GM21381 (cell line): ENCODE measurements at regions not wholly inside any gene's neighbourhood (a gene's known extent, or its start where the extent isn't known, plus 50 kb on each side); places are given as distances from the start of the nearest gene placed in this dataset.

Source experiments
- ATAC-seq: cut with Tn5 transposase; IDR thresholded peaks from one replicate; pipeline ENCODE4 v1.9.1; 2021; ENCODE audit warnings: mild to moderate bottlenecking, moderate library complexity; ENCODE audit not compliant: unreplicated experiment

DNA sequence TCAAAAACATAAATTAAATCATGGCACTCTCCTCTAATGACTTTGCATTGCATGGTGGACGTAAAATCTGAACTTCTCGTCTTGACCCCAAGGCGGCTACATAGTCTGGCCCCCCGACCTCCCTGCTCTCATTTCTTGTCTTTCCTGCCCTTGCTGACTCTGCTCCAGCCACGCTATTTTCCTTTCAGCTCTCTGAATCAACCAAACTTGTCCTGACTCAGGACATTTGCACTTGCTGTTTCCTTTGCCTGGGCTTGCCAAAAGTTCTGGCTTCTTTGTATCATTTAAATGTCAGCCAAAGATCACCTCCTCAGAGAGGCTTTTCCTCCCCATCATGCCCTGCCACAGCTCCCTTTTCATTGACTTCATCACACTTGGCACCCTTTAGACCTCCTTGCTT, 107.7 kb upstream of the NFE2L3 start:
- no peak for ATAC-seq

DNA sequence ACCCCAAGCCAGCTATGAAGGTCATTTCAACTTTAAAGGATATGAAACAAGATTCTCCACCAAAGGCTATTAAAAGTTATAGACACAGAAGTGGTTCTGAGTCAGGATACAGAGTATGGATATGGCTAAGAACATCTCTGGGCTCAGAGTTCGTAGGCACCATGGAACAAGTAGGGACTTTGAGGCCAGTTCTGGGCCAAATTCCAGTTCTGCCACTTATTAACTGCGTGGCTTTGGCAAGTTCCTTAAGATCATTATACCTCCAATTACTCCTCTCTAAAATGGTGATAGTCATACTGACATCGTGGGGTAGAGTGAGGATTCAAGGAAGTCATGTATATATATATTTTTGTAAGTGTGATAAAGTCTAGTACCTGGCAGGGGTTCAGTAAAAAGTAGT, 105.8 kb upstream of the NFE2L3 start:
- no peak for ATAC-seq

DNA sequence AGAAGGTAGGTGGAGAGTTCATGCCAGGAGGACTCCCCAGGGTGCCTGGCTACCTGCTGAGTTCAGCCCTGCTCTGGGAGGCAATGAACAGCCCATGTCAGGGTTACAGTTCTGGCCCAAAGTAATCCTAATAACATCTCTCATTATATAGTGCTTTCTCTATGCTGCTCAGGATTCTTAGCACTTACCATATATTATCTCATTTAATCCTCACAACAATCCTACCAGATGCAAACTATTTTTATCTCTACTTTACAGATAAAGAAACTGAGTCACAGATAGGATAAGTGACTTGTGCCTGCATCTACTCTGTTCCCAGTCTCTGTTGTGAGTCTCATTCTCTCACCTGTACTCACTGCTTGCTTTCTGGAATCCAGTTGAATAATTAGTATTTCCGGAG, 105.1 kb upstream of the NFE2L3 start:
- no peak for ATAC-seq

DNA sequence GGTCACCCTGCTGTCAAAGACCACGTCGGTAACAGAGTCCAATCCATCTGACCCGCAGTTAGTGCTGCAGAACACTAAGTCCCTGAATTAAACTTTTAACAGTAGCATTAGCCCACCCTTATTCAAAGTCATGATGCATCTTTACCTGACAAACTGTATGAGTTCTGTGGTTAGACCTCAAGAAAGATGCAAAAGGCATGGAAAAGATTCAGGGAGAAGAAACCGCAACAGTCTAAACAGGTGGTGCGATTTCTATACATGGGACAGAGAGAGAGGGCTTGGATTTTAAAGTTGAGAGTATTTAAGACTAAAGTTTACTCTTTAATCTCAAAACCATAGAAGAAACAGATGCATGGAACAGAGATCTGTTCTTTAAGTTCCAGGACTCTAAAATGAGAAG, 103.3 kb upstream of the NFE2L3 start:
- no peak for ATAC-seq

DNA sequence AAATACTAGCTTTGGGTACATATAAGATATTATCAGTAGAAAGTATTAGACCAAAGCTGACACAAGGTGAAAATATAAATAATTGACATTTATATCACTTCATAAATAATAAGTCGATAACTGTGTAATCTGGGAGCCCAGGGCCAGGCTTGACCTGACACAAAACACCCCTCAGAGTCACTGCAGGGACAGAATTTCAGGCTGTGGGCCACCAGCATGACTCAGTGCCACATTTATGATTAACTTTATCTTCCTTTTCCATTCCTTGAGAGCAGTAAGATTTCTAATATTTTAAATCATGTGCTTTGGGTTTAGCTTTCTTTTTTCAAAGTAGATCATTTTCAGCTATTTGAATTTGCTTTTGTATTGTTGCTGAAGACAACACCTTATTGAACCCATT, 102.9 kb upstream of the NFE2L3 start:
- ATAC-seq: no peak

DNA sequence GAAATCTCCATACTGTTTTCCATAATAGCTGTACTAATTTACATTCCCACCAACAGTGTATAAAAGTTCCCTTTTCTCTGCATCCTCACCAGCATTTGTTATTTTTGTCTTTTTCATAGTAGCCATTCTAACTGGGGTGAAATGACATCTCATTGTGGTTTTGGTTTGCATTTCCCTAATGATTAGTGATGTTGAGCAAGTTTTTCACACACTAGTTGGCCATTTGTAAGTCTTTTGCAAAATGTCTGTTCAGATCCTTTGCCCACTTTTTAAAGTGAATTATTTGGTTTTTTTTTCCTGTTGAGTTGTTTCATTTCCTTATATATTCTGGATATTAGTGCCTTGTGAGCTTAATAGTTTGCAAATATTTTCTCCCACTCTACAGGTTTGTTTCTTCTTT, 101.0 kb upstream of the NFE2L3 start:
- ATAC-seq: no peak

DNA sequence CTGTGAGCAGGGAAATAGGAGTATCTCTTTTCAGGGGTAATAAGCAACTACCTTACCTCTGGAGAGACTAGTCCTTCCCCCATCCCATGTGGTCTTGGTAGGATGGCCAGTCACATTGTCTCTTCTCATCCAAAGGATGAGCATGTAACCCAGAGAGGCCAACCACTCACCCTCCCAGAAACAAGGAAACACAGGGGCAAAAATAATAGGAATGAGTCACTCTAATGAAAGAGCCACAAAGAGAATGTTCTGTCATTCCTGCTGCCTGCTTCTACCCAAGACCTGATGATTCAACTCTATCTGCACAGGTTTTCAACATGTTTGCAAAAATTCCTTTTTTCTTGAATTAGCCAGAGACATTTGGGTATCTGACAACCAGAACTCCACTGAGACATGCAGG, 99.3 kb upstream of the NFE2L3 start:
- ATAC-seq: no peak

DNA sequence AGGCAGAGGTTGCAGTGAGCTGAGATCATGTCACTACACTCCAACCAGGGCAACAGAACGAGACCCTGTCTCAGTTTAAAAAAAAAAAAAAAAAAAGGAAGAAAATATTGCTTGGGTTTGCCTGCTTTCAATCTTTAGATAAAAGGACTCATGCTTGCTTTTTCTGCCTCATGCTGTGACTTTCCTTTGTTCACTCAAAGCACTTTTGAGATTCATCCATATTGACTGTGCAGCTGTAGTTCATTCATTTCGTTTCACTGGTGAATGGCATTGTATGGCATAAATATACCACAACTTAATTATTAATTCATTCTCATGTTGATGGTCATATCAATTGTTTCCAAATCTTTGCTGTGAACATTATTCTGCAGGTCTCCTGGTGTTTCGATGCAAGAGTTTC, 97.6 kb upstream of the NFE2L3 start:
- ATAC-seq: no peak

DNA sequence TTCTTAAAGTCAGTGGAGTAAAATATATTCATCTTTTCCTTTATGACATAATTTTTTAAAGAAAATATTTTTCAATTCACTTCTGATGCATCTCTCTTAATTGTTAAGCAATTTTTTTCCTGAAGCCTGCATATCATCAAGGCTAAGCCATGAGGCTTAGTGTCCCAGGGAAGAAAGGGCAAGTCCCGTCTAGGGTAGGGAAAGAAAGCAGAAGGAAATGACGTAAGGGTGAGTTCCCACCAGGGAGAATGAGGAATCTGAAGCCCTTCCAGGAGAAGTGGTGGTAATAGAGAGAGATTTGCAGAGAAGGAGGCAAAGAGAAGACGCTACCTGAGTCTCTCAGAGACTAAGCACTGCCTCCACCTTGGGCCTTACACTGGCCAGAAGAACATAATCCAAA, 96.8 kb upstream of the NFE2L3 start:
- no peak for ATAC-seq

DNA sequence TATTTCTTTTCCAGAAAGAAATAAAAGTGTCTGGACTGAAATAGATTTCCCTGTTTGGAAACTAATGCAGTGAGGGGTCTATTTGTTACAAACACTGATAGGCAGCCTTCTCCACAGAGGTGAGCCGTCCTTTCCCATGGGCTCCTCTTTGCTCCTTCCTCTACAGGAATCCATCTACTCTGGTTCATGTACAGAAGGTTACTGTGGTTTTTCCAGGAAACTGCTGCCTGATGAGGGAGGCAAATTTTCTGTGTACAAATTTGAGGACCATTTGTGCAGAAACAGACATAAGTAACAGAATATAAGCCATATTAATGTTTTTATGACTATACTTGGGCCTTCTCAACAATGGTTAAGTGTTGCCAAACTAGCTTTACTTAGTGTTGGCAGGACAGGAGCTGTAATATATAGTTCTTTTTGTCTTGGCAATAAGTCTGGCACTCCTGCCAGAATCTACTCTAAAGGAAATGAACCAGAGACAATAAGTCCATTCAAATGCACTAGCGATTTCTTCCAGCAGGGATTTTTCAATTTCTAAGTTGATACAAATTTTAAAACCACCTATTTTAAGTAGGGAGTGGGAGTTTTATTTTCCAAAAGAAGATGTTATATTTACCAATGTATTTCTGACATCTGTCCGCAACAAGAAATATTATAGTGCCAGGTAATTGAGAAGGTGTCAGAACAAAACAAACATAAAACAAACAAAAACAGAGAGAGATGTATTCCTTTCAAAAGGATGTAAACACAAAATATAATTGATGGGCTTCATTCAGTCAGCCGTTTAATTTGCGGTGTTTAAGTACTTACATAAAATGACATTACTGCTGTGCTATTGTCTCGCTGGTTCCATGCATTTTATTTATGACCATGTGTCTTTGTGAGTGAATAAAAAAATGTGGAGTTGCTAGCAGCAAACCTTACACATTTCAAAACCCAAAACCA, 91.0 kb upstream of the NFE2L3 start:
- ATAC-seq: no peak

DNA sequence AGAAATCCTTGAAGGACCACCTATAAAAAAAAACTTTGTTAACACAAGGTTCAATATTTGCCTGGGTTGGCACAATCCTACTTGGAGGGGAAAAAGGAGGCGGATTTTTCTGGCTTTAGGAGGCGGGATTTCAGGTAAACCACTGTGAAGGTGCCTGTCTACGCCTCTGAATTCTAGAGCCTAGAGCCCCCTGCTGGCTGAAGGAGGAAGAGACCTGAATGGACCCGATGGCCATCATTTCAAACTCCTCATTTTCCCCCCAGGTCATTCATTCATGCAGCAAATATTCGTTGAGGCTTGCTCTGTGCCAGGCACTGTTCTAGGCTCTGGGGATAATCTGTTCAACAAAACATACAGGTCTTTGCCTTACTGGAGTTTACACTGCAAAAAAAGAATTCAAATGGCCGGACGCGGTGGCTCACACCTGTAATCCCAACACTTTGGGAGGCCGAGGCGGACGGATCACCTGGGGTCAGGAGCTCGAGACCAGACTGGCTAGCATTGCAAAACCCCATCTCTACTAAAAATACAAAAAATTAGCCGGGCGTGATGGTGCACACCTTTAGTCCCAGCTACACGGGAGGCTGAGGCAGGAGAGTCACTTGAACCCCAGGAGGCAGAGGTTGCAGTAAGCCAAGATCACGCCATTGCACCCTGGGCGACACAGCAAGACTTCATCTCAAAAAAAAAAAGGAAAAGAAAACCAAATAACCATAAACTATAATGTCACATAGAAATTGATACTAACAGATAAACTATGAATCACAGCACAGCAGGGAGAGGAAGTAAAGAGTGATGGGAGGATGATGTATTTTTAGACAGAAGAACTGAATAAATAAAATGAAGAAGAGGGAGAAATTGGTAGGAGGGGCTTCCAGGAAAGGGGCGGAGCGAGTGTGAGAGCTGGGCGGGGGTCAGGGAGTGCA, 90.1 kb upstream of the NFE2L3 start:
- no peak for ATAC-seq

DNA sequence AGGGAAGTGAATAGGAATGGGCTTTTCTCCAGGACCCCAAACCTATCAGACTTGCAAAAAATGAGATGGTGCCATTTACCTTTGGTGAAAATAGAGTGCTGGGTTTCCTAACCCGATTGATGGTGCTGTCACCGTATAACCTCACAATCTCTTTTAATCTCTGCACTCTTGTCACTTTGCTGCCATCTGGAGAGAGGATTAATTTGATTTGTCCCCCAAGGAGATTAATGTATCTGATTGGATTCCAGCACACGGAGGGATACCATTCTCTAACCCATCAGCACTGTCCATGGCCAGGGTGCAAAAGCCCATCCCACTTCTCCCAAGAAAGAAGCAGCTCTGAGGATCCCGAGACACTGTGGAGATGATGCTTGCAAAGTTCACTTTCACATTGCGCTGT, 86.3 kb upstream of the NFE2L3 start:
- no peak for ATAC-seq

DNA sequence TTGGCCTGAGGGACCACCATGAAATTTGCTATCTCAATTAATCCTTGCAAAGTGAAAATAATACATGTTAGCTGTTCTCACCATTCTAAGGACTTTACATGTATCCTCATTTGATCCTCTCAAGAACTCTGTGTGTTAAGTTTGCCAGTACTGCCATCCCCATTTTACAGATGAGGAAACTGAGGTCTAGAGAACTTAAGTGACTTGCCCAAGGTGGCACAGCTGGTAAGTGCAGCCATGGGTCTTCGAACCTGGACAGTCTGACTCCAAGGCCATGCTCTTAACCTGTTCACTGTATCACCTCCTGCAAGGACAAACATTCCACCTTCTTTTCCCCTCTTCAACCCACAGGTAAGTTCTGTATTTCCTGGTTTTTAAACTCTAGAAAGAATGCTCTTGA, 85.3 kb upstream of the NFE2L3 start:
- no peak for ATAC-seq

DNA sequence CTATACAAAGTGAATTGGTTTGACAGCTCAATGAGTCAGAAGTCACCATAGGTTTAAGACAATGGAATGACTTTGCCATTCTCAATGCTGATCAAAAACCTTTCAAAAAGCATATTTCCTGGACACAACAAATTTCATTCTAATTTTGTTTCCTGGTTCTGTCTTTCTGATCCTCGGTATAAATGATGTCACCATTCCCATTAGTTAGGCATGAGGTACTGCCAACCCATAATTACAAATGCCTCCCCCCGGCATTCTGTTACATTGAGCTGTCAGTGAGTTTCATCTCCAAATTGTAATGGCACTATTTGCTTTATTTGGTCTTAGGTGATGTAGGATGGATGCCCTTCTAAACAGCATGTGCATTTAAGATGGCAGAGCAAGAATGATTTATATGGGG, 81.7 kb upstream of the NFE2L3 start:
- no peak for ATAC-seq

DNA sequence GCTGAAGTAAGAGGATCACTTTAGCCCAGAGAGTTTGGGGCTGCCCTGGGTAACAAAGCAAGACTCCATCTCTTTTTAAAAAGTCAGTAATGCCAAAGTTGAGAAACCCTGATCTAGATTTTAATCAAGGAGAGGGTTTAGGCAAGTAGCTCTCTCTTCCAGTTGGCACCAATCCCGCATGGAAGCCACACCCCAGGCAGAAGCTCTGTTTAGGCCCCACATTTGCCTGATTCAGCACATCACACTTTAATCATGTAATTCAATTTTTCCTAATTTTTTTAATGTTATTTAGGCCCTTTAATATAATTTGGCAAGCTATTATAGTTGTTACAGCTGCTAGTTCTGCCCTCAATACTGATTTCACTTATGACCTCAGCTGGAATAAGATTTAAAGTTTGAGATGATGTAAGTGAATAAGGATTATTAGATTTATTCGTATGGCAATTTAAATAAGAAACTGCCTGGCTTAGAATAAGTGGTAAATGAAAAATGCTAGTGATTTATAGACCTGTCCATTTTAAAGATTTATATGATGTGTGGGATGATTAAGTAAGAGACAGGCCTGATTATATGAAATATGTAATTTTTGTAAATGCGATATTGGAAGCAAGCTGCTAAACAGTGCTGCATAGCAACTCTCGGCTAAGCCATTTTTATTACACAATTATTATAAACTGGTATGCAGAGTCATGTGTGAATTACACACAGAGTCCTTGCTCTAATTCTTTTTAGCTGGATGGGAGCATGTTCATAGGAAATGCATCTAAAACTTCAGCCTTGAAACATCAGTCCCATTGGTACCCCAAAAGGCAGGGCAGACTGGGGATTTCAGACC, 80.2 kb upstream of the NFE2L3 start:
- ATAC-seq: no peak

DNA sequence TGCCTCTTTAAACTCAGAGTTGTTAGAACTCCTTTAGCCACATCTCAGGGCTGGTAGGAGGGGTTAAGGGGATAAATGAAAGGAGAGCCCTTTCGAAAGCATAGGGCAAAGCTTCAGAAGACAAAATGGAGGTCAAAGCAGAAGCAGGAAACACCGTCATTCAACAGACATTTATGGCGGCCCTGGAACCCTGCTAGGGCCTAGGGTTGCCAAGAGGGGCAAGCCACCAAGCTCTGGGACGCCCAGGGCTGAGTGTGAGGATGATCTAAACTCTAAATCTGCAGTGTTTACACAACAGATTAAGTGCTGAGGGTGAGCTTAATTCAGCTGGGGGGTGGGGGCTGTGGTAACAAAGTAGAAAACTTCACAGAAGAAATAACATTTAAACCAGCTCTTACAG, 79.0 kb upstream of the NFE2L3 start:
- no peak for ATAC-seq

DNA sequence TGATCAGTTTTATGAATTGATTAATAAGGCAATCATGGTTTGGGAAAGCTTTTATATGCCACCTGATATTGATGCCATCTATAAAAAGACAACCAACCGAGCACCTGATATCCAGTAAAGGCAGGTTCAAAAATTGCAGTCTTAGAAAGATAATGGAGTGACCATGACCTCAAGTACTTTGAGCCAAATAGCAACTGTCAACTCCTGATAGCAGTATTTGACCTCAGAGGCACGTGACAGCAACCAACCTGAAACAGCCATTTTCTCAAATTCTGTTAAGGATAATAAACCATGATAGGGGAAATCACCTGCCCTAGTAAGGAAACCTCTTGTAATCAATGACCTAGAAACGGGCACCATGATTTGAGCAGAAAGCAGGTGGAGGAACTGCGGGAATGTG, 77.1 kb upstream of the NFE2L3 start:
- ATAC-seq: no peak

DNA sequence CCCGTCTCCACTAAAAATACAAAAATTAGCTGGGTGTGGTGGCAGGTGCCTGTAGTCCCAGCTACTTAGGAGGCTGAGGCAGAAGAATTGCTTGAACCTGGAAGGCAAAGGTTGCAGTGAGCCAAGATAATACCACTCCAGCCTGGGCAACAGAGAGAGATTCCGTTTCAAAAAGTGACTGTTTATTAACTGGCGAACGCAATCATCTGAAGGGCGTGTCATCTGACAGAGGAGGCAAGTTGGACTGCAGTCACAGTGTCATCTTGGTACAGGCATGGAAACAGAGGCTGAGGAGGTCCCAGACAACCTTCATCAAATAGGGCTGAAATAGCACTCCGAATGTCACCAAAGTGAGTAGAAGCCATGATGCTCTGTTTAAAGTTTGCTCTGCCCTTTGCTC, 75.3 kb upstream of the NFE2L3 start:
- no peak for ATAC-seq

DNA sequence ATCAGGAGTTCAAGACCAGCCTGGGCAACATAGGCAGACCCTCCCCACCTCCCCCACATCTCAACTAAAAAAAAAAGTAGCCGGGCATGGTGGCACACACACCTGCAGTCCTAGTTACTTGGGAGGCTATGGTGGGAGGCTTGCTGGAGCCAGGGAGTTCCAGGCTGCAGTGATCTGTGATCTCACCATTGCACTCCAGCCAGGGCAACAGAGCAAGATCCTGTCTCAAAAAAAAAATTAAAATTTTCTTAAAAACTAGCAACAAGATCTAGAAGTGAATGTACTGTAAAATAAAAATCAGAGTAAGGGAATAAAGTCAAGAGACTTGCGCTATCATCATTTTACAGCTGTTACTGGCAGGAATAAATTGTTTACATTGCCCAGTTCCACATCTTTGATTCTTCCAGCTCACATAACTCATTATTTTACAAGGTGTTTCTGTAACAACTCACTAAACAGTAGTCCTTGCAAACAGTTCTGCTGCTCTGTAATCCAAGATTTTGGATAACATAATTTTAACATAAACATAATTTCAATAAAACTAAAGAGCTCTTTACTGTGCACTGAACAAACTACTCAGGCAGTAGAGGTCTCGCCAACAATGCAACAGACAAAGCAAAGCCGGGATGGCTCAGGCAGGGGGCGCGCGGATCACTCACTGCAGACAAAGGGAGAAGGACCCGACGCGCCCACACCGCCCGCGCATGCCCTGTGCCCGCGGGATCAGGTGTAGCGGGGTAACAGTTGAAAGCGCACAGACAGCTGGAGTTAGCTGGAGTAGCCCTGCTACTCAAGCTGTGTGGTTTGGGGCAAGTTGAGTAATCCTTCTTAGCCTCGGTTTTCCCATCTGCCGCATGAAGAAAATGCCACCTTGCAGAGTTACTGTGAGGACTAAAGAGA, 73.3 kb upstream of the NFE2L3 start:
- peak; percentile 96 for ATAC-seq

DNA sequence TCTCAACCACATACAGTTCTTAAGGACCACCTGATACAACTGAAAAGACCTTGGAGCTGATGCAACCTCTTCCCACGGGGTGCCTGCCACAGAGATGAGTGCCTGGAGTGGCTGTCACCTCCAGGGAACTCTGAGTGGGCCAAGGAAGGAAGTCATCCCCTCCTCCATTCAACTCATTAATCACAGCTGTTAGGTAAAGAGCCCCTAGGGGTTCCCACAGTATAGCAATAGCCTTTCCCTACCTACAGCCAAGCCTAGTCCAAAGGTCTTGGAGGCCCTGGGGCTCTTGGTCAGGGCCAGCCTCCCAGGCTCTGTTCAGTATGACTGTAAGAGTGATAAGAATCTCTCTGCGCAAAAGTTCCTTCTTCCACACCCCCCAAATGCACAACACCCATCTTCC, 70.4 kb upstream of the NFE2L3 start:
- no peak for ATAC-seq
